OCI-LY7 (cell line): ENCODE measurements at regions not wholly inside any gene's neighbourhood (a gene's known extent, or its start where the extent isn't known, plus 50 kb on each side); places are given as distances from the start of the nearest gene placed in this dataset.

Experiments
- BruUV-seq: library from RNA; stranded (reverse); fragments of 400-500 nt; replicated peaks from 2 replicates; lab custom pipeline; 2021; lab: Mats Ljungman, UMichigan
- CTCF ChIA-PET: fragments of 300-600 bp; sonication (Branson Sonifier 250); formaldehyde crosslinking; loops from one replicate; lab custom pipeline; 2022; ENCODE audit warnings: antibody characterized with exemption; ENCODE audit not compliant: unreplicated experiment; lab: Charles Lee
- POLR2A ChIA-PET: fragments of 300-600 bp; sonication (Branson Sonifier 250); formaldehyde crosslinking; loops from one replicate; lab custom pipeline; 2022; ENCODE audit warnings: antibody characterized with exemption; lab: Charles Lee
- DNase-seq: peaks from one replicate; pipeline ENCODE4 v3.0.0-alpha.2; 2015; ENCODE audit warnings: low spot score
- H2AFZ ChIP-seq: fragments of 200-600 bp; sonication (generic), shearing (Covaris generic); 2 replicates; pipeline ENCODE4 v1.6.1; 2014; ENCODE audit warnings: mild to moderate bottlenecking, antibody characterized with exemption, low read length, moderate library complexity
- H3K27ac ChIP-seq: fragments of 200-600 bp; sonication (generic); 2 replicates; pipeline ENCODE4 v1.5.1; 2014; ENCODE audit warnings: mixed run types, low read depth, mild to moderate bottlenecking, moderate library complexity, low read length, inconsistent platforms; ENCODE audit not compliant: poor library complexity, severe bottlenecking
- H3K36me3 ChIP-seq: fragments of 200-600 bp; sonication (generic); 2 replicates; pipeline ENCODE4 v1.6.1; 2014; ENCODE audit warnings: mild to moderate bottlenecking, antibody characterized with exemption, low read length, moderate library complexity, mixed read lengths; ENCODE audit not compliant: insufficient read depth
- H3K4me1 ChIP-seq: fragments of 200-600 bp; sonication (generic); 2 replicates; pipeline ENCODE4 v1.5.1; 2014; ENCODE audit warnings: mild to moderate bottlenecking, low read length; ENCODE audit not compliant: insufficient read depth, poor library complexity, severe bottlenecking
- H3K4me2 ChIP-seq: fragments of 200-600 bp; sonication (generic); 2 replicates; pipeline ENCODE4 v1.6.1; 2014; ENCODE audit warnings: mild to moderate bottlenecking, low read length
- H3K4me3 ChIP-seq: fragments of 200-600 bp; sonication (generic); 2 replicates; pipeline ENCODE4 v1.5.1; 2014; ENCODE audit warnings: mild to moderate bottlenecking, low read depth, low read length; ENCODE audit not compliant: poor library complexity, severe bottlenecking
- H3K79me2 ChIP-seq: fragments of 200-600 bp; sonication (generic); 2 replicates; pipeline ENCODE4 v1.6.1; 2016; ENCODE audit warnings: low read depth, mild to moderate bottlenecking, low read length, moderate library complexity, mixed read lengths; ENCODE audit not compliant: insufficient read depth
- H3K9me2 ChIP-seq: fragments of 200-600 bp; sonication (generic); 2 replicates; pipeline ENCODE4 v1.6.1; 2016; ENCODE audit warnings: mild to moderate bottlenecking, low read length, mixed read lengths; ENCODE audit not compliant: insufficient read depth
- H3K9me3 ChIP-seq: fragments of 200-600 bp; sonication (generic); 2 replicates; pipeline ENCODE4 v1.6.1; 2014; ENCODE audit warnings: mild to moderate bottlenecking, mixed run types, low read length, mixed read lengths
- H4K20me1 ChIP-seq: fragments of 200-600 bp; sonication (generic); 2 replicates; pipeline ENCODE4 v1.6.1; 2014; ENCODE audit warnings: mild to moderate bottlenecking, antibody characterized with exemption, low read length, moderate library complexity, mixed read lengths; ENCODE audit not compliant: insufficient read depth
- CTCF ChIP-seq: fragments of 200-600 bp; sonication (generic); conservative IDR thresholded peaks from 2 replicates; pipeline ENCODE4 v1.5.1; 2014; ENCODE audit warnings: mild to moderate bottlenecking, antibody characterized with exemption, low read length, moderate library complexity, mixed read lengths
- EZH2phosphoT487 ChIP-seq: fragments of 200-600 bp; sonication (generic); IDR thresholded peaks from 2 replicates; pipeline ENCODE4 v1.6.1; 2018; ENCODE audit warnings: low read depth, borderline replicate concordance, mild to moderate bottlenecking, mixed run types, antibody characterized with exemption, low read length, moderate library complexity, mixed read lengths
- intact Hi-C: fragments of 100-400 bp; cut with micrococcal nuclease; formaldehyde crosslinking; loops from one replicate; pipeline ENCODE4 v1.10.0; 2022; ENCODE audit not compliant: unreplicated experiment

- H3K27ac ChIP-seq, result no peak overlapping the region
- no peaks in the 10 kb centered on the region for H3K9me2 ChIP-seq
- TF ChIP-seq EZH2phosphoT487 (no peak), CTCF (no peak)
- no peak for DNase-seq
- intact Hi-C loops, result no loop called here
- no peaks in the 10 kb centered on the region for H4K20me1 ChIP-seq
- ChIA-PET CTCF (no interaction called here), POLR2A (no interaction called here)
- no peak overlapping the region for H2AFZ ChIP-seq
- H3K9me3 ChIP-seq, result no peaks in the 10 kb centered on the region
- BruUV-seq, result no TSS peak
- H3K4me2 ChIP-seq, result no peak overlapping the region
- no peak overlapping the region for H3K4me3 ChIP-seq
- H3K4me1 ChIP-seq, result no peaks in the 10 kb centered on the region
- no peaks in the 10 kb centered on the region for H3K36me3 ChIP-seq
- H3K79me2 ChIP-seq, result no peaks in the 10 kb centered on the region
Observed at GRCh38 chr2:81196933-81197628, 892.5 kb upstream of the LRRTM1 start.

GRCh38 chr2:81196383-81196851 lies 891.9 kb upstream of the LRRTM1 start:
- no peaks in the 10 kb centered on the region for H3K79me2 ChIP-seq
- no peaks in the 10 kb centered on the region for H4K20me1 ChIP-seq
- TF ChIP-seq CTCF (no peak), EZH2phosphoT487 (no peak)
- H3K4me3 ChIP-seq, result no peak overlapping the region
- intact Hi-C loops, result no loop called here
- DNase-seq, result no peak
- H3K9me2 ChIP-seq, result no peaks in the 10 kb centered on the region
- no peaks in the 10 kb centered on the region for H3K9me3 ChIP-seq
- H3K27ac ChIP-seq, result no peak overlapping the region
- no peaks in the 10 kb centered on the region for H3K4me1 ChIP-seq
- no TSS peak for BruUV-seq
- no peak overlapping the region for H2AFZ ChIP-seq
- H3K4me2 ChIP-seq, result no peak overlapping the region
- no peaks in the 10 kb centered on the region for H3K36me3 ChIP-seq
- ChIA-PET POLR2A (interaction anchor here (0.7 kb wide), 1 partner anchor 102 kb away, joined by 4 read pairs; no protein-coding TSS in a partner anchor), CTCF (no interaction called here)

- H3K4me2 ChIP-seq, result no peak overlapping the region
- H3K27ac ChIP-seq, result no peak overlapping the region
- H2AFZ ChIP-seq, result no peak overlapping the region
- no peaks in the 10 kb centered on the region for H3K4me1 ChIP-seq
- DNase-seq, result no peak
- intact Hi-C loops, result no loop called here
- H4K20me1 ChIP-seq, result no peaks in the 10 kb centered on the region
- ChIA-PET POLR2A (interaction anchor here (0.7 kb wide), 1 partner anchor 102 kb away, joined by 4 read pairs; no protein-coding TSS in a partner anchor), CTCF (no interaction called here)
- H3K9me3 ChIP-seq, result no peaks in the 10 kb centered on the region
- H3K36me3 ChIP-seq, result no peaks in the 10 kb centered on the region
- no TSS peak for BruUV-seq
- TF ChIP-seq EZH2phosphoT487 (no peak), CTCF (no peak)
- H3K4me3 ChIP-seq, result no peak overlapping the region
- no peaks in the 10 kb centered on the region for H3K79me2 ChIP-seq
- no peaks in the 10 kb centered on the region for H3K9me2 ChIP-seq
Observed at GRCh38 chr2:81195774-81196382, 891.3 kb upstream of the LRRTM1 start.
